Stimulated activated CD4-positive, alpha-beta T cell treated with anti-CD3 and anti-CD28 coated beads, Interleukin-4, amount 100 ng/mL, for 1 hour (primary cell): ENCODE measurements at regions not wholly inside any gene's neighbourhood (a gene's known extent, or its start where the extent isn't known, plus 50 kb on each side); places are given as distances from the start of the nearest gene placed in this dataset.

Experiments used
- DNase-seq: peaks from one replicate; pipeline ENCODE4 v3.0.0-alpha.2; 2020

DNA sequence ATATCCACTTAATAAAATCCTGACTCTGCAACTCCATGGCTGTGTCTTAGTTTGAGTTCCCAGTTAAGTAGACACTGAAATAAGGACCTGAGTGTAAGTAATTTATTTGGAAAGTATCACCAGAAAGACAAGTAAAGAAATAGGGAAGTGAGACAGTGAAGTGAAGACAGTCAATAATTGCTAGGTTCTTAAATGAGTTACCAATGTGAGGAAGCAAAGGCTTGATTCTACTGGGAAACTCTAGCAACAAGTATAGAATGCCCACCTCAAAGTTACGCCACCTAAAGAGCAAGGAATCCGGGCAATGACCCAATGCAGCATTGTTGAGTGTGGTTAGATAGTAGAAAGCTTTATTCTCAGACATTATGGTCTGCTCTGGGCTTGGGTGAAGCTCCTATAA, 383.9 kb downstream of the TLR4 start:
- DNase-seq = no peak

DNA sequence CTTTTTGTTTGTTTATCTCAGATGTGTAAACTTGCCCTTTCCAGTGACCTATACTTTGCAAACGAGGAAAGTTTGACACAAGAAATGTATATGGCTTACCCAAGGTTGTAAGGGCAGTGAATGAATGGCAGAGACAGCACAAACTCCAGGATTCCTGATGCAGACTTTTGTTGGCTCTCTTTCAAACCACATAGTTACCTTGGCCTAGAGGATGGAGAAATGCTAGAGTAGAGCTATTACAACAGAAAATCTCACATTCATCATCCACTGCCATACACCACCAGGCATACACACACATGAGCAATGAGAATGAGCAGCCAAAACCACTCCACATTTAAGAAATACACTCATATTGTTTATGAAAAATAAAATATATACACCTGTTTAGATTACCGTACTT, 387.0 kb downstream of the TLR4 start:
- no peak for DNase-seq

DNA sequence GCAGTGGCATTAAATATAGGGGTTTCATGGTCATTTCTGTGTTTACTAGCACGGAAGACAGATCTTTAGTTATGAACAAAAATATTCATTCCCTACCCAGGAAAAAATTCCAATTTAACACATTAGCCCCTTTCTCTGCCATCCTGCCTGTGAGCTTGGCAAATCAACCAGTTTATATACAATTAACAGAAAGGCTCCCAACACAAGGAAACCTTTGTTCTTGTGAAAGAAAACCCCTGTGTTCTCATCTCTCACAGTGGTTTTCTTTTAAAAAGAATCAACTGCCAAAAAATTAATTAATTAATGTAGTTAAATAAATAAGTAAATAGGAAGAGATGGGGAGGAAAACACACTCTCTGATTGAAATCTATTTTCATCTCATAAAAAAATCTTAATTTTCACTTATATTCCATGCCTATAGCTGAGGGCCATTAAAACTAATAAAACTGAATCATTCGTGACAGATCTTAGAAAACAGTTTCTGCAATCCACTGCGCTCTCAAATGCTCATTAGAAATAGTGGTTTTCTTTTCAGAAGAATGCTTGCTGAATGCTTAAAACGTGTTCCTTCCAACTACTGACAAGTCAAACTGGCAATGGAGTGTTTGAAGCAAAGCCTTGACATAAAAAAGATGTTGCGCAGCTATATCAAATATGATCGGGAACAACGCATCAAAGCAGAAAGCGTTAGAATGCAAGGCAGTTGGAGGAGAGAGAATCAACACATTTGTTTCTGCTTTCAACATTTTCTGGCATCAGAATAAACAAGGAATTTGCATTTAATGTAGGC, 387.7 kb downstream of the TLR4 start:
- no peak for DNase-seq

DNA sequence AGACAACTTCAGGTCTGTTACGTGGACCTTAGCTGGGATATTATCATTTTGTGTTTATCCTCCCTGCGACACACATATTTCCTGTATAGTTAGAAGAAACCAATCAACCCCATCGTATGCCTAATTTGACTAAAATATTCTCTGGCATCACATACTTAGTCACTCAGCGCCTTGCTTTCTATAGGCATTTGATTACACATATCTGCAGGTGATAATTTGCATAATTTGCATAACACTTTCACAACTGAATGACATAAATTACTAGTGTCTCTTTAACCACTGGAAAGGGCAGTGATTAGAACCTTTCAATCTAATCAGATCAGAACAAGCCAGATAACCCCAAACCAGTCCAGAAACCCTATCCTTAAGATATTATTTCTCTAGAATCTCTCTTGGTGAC, 390.2 kb downstream of the TLR4 start:
- DNase-seq = no peak

DNA sequence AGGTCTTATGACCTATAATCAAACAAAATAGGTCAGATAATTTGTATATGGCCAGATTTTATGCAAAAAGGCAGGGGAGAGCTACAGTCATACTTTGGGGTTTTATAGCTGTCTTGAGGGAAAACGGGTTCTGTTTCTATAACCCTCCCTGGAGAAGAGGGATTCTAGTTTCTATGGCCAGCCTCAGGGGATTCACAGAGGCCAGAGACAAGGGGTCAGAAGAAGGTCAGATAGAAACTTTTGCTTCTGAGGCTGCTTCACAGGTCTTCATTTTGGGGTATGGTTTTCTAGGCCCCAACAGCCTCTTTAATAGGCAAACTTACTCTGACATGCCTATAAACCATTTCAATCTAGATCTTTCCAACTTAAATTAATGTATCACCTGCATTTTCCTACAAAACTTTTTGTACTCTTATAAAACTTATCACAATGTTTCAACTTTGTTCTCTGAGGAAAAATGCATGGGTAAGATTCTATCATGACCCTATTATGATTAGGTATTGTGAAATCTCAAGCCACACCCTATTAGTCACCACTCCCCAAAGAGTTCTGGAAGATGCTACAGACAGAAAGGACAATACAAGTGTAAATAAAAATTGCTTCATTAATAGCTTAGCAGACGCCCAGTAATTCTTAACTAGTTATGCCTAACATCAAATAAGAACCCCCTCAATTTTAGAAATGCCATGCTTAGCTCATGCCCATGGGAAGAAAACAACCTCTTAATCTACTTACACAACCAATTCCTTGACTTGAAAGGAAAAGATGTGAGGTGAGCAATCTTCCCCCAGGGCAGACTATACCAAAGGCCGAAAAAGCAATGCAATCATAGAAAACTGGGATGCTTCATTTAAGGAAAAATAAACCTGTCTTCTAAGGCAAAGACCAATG, 396.6 kb downstream of the TLR4 start:
- DNase-seq = no peak

DNA sequence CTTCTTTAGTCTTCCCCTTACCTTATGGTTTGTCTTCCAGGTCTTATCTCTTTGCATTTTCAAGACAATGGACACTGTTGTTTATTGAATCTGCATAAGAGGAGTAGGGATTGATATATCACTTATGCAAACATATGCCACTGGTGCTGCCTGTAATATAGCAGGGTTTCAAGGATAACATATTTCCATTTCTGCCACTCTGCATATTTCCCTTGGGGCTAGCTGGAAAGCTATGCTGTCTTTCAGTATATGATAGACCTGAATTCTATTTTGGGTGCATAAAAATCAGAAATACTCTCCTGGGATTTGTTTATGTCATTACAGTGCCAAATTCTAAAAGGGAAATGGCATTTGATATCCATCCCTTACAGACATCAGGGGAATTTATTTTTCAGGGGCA, 400.2 kb downstream of the TLR4 start:
- DNase-seq = no peak

DNA sequence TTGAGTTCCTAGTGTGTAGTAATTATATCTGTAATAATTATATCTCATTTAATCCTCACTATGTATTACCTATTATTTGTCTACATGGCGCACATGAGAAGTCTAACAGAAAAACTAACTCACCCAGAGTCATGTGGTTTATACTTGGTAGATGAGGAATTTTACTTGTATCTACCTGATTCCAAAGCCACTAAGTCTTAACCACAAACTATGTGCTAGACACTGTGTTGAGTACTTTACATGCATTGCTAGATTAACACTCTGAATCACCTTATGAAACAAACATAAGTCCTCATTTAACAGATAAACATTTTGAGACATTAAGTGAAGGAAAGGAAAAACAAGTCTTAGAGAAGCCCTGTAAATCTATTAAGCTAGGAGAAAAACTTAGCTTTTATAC, 404.8 kb downstream of the TLR4 start:
- DNase-seq = no peak

DNA sequence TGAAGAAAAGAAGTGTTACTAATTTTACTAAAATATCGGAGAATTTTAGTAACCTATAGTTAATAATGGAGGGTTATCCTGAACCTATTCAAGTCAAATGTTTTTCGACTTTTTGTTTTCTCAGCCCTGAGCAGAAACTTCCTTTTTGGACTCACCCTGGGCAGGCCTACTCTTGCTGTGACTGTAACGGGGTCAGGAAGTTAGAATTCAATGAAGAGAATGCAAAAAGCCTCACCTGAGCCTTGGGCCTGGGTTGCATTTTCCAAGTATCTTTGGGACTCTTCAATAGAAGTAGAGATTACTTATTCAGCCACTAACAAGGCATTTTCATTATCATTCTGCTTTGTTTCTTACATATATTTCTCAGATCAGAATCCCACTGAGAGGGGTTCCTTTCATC, 405.3 kb downstream of the TLR4 start:
- no peak for DNase-seq

DNA sequence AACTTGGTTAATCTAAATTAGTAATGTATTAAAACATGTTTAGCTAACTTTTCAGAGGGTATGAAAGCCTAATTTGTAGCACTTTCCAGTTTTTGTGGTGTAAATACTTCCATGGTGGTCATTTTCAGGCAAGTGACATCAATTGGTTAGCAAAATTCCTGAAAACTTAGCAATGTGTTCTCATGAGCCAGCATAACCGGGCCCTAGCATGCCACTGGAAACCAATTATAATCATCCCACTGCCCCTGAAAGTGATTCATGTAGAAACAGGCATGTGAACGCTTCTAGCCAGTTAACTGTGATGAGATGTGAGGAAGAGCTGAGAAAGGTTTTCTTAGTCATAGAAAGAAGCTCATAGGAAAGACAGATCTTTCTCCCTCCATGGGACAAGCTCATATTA, 417.2 kb downstream of the TLR4 start:
- no peak for DNase-seq

DNA sequence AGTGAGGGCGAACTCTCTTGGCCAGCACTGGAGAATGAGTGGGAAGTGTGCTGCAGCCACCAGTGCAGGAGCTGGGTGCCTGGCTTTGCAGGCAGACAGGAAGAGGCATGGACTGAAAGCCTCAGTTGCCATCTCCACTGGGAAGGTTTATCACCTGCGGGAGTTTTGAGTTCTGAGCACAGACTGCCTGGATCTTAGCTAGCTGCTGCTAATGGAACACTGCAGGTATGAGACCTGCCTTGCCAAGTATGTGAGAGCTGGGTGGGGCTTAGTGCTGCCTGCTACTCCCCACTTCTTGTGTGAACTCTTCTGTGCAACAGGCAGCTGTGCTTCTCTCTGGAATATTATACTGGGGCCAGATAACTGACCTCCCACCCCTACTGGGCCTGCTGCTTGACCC, 424.1 kb downstream of the TLR4 start:
- DNase-seq = no peak

DNA sequence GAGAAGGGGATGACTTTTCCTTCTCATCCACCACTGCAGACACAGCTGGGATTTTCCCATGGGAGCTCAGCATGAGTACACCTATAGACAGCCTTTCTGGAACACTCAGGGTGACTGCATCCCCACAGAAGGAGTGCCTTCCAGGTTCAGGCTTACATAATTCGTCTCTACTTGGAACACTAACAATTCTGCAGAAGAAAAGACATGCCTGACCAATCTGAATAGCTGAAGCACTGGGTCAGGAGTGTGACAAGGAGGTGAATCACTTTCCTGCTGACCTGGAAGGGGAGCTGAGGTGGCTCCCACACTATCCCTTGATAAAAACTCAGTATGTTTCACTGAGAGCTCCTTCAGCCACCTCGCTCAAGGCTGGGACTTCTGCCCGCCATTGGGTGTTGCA, 425.3 kb downstream of the TLR4 start:
- DNase-seq = no peak

DNA sequence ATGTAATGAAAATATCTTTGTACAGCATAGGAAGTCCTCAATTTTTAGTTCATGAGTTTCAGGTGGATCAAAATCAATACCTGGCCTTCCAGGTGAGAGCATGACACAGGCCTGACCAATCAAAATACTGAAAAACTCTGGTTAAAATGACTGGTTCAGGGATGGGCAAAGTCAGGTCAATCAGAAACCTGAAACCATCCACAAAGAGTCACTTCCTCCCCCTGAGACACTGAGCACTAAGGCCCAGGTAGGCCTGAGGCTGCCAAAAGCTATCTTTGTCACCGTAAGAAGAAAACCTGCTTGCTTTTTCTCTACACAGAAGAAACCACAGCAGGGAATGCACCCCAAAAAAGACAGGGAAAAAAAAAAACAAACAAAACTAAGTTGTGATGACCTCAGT, 444.8 kb downstream of the TLR4 start:
- DNase-seq = no peak

DNA sequence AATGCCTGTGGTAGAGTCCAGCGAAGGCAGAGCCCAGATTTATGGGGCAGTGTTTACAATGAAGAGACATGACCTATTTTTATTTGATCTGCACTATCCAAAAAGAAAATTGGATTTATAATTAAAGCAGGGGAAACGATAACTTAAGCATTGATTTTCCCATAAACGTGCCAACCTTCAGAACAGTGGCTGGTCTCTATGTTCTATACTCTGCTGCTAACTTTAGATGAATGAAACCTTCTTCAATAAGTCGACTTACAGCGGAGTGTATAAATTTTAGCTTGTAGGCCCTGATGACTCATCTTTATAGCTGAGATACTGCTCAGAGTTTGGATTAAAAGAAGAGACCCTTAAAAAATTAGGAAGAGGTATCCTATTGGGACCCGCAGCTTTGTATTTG, 452.6 kb downstream of the TLR4 start:
- no peak for DNase-seq

DNA sequence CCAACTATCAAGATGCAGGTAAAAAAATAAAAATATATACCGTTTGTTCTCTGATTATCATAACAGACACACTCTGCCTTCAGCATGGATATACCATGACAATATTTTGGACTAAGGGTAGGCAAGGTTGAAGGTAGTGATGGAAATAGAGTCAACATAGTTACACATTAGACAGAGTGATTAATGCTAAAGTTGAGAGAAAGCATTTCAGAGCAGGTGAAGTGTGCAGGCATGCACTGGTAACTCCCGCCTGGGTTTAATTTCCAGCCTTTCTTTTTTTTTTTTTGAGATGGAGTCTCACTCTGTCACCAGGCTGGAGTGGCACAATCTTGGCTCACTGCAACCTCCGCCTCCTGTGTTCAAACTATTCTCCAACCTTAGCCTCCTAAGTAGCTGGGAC, 458.5 kb downstream of the TLR4 start:
- no peak for DNase-seq

DNA sequence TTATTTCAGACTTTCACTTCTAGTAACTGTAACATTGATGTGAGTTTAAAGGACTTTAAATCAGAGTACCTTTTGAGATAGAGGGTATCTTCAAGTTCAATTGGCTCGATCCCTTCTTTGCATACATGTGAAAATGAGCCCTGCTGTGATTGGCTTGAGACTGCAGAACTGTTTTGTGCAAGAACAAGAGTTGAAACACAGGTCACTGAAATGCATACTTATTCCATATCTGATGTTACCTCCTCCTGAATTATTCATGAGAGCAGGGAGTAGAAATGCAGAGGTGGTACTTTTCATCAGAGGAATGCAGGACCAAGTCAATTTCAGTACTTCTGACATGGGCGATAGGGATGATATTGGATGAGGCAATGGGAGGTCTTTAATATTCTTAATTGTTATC, 459.5 kb downstream of the TLR4 start:
- DNase-seq = no peak

DNA sequence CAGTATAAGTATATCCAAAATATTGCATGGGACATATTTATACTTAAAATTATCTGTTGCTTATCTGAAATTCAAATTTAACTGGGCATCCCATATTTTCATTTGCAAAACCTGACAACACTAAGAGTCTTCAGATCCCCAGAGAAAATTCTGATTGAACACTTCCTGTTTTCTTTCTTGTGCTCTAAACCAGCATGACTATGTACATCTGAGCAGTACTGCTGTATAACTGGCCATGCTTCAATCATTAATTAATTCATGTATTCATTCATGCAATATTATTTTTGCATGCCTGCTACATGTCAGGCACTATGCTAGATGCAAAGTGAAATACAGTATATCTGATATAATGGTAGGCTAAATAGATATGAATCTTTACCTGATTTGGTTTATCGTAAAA, 461.2 kb downstream of the TLR4 start:
- DNase-seq = no peak

DNA sequence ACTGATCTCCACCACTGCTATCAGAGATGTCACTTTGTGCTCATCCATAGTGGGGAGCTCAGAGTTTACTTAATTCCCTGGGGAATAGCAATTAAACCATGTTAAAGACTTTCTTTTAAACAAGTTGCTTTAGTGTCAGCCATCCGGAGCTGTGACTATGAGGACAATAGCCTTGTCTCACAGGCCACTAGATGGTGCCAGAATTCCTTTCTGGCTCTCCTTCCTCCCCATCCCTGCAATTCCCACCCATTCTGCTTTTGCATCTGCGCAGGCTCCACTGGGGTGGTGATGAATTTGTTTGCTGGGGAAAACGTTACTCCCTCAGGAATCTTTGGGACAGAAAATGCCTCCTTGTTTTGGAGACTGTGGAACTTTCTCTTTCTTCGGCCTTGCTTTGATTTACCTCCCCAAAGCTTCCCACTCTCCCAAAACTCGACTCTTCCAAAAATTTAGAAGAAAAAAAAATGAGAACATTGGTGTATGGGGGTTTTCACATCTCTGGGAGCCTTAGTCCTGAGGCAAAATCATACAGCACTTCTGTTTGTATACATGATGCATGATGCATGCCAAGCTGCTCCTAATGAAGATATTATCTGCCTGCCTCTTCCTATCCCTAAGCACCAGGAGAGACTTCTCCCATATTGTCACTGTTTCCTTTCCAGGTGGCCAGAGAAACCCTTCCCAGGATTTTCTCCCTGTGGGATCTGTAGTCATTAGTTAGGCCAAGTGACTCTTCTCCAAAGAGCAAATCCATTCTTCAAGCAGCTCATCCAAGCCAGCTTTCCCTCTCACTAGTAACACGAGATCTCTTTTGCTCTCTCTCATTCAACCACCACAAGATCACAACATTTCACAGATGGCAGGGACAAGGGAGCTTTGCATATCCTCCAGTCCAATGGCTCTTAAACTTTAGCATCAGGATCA, 466.1 kb downstream of the TLR4 start:
- DNase-seq = no peak

DNA sequence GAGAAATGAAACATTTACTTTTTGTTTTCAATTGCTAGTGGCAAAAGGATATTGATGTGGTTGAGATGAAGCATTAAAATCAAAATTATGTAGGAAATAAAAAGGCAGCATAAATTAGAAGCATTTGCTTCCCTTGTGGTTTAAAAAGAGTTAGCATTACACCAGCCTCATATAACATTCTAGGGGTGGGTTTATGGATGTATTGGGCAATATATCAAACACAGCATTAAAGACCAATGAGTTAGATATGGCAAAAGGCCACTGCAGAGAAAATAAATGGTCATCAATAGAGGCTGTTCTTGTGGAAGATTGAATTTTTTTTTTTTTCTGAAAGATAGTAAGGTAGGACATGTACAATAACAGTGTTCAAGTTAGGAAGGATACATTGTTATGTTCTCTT, 473.0 kb downstream of the TLR4 start:
- DNase-seq = no peak

DNA sequence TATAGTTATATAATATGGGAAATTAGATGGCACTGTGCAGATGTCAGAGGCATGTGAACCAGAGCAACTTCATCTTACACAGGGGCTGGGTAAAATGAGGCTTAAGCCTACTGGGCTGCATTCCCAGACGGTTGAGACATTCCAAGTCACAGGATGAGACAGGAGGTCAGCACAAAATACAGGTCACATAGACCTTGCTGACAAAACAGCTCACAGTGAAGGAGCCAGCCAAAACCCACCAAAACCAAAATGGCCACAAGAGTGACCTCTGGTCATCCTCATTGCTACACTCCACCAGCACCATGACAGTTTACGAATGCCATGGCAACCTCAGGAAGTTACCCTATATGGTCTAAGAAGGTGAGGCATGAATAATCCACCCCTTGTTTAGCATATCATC, 479.4 kb downstream of the TLR4 start:
- no peak for DNase-seq

DNA sequence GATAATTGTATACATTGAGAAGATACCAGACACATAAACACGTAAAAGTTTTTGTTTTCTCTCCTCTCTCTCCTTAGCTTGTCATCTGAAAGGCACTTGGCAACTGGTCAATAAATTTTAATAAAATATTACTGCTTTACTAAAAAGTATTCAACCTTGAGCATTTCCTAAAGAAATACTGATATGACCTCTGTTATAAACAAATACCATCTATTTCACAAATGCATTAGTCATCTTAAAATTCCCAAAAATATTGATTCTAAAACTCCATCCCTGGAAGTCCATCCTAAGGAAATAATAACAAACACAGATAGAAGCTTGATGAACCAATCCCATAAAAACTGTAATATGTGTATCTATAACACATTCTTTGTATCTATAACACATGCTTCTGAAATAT, 483.2 kb downstream of the TLR4 start:
- no peak for DNase-seq

DNA sequence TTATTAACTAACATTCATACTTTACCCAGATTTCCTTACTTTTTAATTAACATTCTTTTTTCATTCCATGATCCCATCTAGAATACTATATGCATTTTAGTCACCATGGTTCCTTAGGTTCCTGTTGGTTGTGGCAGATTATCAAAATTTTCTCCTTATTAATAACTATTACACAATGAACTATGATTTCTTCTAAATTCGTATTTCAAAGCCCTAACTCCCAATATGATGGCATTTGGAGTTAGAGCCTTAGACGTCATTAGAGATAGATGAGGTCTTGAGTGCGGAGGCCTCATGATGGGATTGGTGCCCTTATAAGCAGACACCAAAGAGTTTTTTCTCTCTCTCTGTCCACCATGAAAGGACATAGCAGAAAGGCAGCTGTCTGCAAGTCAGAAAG, 485.4 kb downstream of the TLR4 start:
- no peak for DNase-seq

DNA sequence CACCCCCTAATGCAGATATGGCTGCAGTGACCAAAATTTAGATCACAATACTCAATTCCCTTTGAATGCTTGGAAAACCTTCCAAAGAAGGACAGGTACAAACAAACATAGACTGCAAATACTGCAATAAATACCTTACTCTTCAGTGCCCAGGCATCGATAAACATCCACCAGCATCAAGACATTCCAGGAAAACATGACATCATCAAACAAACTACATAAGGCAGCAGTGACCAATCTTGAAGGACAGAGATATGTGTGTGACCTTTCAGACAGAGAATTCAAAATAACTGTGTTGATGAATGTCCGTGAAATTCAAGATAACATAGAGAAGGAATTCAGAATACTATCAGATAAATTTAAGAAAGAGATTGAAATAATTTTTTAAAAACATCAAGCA, 488.6 kb downstream of the TLR4 start:
- no peak for DNase-seq

DNA sequence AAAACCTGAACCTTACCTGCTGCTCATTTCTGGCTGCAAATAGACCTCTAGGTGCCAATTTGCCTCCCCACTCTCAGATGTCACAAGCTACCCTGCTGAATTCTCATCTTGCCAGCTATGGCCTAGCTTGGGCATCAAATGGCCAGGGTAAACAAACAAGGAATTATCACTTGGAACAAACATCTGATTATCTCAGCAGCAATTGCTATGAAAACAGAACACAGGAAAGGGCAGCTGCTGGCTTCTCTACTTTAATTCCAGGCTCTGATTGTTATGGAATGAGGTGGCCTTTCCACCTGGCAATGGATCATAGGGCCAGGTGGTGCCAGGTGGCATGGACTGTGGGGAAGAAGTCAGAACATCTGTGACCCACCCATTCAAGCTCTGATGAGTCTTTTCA, 505.1 kb downstream of the TLR4 start:
- no peak for DNase-seq
